ENCODE measurements at regions not wholly inside any gene's neighbourhood (a gene's known extent, or its start where the extent isn't known, plus 50 kb on each side); places are given as distances from the start of the nearest gene placed in this dataset.

- TF ChIP-seq CTCF (conservative IDR thresholded peaks at IDR 0.05; ENCODE audit: low read depth), result no peak
- POLR2A ChIA-PET (ENCODE audit: low non-redundant PET), result no interaction called here
- H3K27ac ChIP-seq, result no peak overlapping the region
- DNase-seq (ENCODE audit: low spot score), result no peak
- CTCF ChIA-PET, result no interaction called here
These were observed 360.1 kb downstream of the TNS3 start for GRCh38 chr7:47221826-47222225.

- ChIA-PET POLR2A (ENCODE audit: low non-redundant PET) (no interaction called here), CTCF (interaction anchor here (0.6 to 0.7 kb wide), 3 partner anchors 38 to 669 kb away, joined by 3 to 5 read pairs (median 3); no protein-coding TSS in a partner anchor)
- no peak for DNase-seq (ENCODE audit: low spot score)
- no peak overlapping the region for H3K27ac ChIP-seq
- TF ChIP-seq CTCF (conservative IDR thresholded peaks at IDR 0.05; ENCODE audit: low read depth), result no peak
These were observed 363.3 kb downstream of the TNS3 start for GRCh38 chr7:47218378-47219176.

GRCh38 chr7:47217570-47218360, 364.1 kb downstream of the TNS3 start:
- CTCF ChIA-PET, result interaction anchor here (0.6 to 0.7 kb wide), 2 partner anchors 38 to 280 kb away, joined by 3 to 5 read pairs; no protein-coding TSS in a partner anchor
- H3K27ac ChIP-seq, result no peak overlapping the region
- DNase-seq (ENCODE audit: low spot score), result no peak
- POLR2A ChIA-PET (ENCODE audit: low non-redundant PET), result no interaction called here
- TF ChIP-seq CTCF (conservative IDR thresholded peaks at IDR 0.05; ENCODE audit: low read depth), result no peak

- TF ChIP-seq CTCF (conservative IDR thresholded peaks at IDR 0.05; ENCODE audit: low read depth), result no peak
- CTCF ChIA-PET, result no interaction called here
- no peak overlapping the region for H3K27ac ChIP-seq
- no peak for DNase-seq (ENCODE audit: low spot score)
- POLR2A ChIA-PET (ENCODE audit: low non-redundant PET), result no interaction called here
These were observed 364.8 kb downstream of the TNS3 start for GRCh38 chr7:47217086-47217485.

GRCh38 chr7:47216439-47216838, 365.5 kb downstream of the TNS3 start:
- DNase-seq (ENCODE audit: low spot score), result no peak
- TF ChIP-seq CTCF (conservative IDR thresholded peaks at IDR 0.05; ENCODE audit: low read depth), result no peak
- POLR2A ChIA-PET (ENCODE audit: low non-redundant PET), result no interaction called here
- CTCF ChIA-PET, result no interaction called here
- H3K27ac ChIP-seq, result no peak overlapping the region

GRCh38 chr7:47215640-47216039, 366.3 kb downstream of the TNS3 start:
- no peak overlapping the region for H3K27ac ChIP-seq
- DNase-seq (ENCODE audit: low spot score), result no peak
- no peak for TF ChIP-seq CTCF (conservative IDR thresholded peaks at IDR 0.05; ENCODE audit: low read depth)
- POLR2A ChIA-PET (ENCODE audit: low non-redundant PET), result no interaction called here
- CTCF ChIA-PET, result no interaction called here

All from RWPE1 (cell line).